ENCODE measurements at regions not wholly inside any gene's neighbourhood (a gene's known extent, or its start where the extent isn't known, plus 50 kb on each side); places are given as distances from the start of the nearest gene placed in this dataset.
"Not testable (repeated sequence)": the region's sequence is repeated elsewhere in the genome, so short reads cannot be mapped to it uniquely, and the experiment has no call there.

DNA sequence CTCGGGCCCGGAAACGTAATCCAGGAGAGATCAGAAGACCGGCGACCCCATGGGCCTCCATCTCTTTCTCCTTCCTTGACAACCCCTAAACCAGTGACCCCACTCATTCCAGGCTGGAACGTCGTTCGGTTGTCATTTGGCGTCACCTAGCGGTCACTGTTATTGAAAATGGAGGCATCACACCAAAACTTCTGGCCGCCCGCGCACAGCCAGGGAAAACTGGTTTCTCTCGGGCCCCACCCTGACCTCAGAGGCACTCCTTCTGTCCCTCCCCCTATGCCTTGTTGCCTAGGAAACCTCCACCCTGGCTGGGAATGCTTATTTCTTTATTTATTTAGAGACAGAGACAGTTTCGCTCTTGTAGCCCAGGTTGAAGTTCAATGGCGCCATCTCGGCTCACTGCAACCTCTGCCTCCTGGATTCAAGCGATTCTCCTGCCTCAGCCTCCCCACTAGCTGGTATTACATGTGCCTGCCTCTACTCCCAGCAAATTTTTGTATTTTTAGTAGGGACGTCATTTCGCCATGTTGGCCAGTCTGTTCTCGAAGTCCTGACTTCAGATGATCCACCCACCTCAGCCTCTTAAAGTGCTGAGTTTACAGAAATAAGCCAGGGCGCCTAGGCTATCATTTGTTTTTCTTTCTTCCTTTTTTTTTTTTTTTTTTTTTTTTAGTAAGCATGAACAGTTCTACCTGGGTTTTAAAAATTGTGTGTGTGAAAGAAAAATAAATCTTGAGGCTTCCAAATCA lies 2144.1 kb upstream of the TPTE start:
- DNase-seq; H3K4me3 Mint-ChIP-seq; H3K27me3 Mint-ChIP-seq; POLR2A ChIA-PET; H3K36me3 Mint-ChIP-seq (ENCODE audit: low read depth); H3K27ac Mint-ChIP-seq; intact Hi-C loops (cut with DNase I, micrococcal nuclease); CTCF ChIA-PET; H3K4me1 Mint-ChIP-seq; H3K9me3 Mint-ChIP-seq (ENCODE audit: low read depth): not testable (repeated sequence)
- ATAC-seq: peak; percentile 75

GRCh38 chr21:8380419-8381079 lies 2140.8 kb upstream of the TPTE start:
- H3K27me3 Mint-ChIP-seq; H3K36me3 Mint-ChIP-seq (ENCODE audit: low read depth); H3K4me3 Mint-ChIP-seq; H3K27ac Mint-ChIP-seq; intact Hi-C loops (cut with DNase I, micrococcal nuclease); CTCF ChIA-PET; H3K4me1 Mint-ChIP-seq; H3K9me3 Mint-ChIP-seq (ENCODE audit: low read depth); POLR2A ChIA-PET; DNase-seq: not testable (repeated sequence)
- ATAC-seq: peak; percentile 41

DNA sequence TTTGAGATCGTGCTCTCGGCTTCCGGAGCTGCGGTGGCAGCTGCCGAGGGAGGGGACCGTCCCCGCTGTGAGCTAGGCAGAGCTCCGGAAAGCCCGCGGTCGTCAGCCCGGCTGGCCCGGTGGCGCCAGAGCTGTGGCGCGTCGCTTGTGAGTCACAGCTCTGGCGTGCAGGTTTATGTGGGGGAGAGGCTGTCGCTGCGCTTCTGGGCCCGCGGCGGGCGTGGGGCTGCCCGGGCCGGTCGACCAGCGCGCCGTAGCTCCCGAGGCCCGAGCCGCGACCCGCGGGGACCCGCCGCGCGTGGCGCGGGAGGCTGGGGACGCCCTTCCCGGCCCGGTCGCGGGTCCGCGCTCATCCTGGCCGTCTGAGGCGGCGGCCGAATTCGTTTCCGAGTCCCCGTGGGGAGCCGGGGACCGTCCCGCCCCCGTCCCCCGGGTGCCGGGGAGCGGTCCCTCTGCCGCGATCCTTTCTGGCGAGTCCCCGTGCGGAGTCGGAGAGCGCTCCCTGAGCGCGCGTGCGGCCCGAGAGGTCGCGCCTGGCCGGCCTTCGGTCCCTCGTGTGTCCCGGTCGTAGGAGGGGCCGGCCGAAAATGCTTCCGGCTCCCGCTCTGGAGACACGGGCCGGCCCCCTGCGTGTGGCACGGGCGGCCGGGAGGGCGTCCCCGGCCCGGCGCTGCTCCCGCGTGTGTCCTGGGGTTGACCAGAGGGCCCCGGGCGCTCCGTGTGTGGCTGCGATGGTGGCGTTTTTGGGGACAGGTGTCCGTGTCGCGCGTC lies 2133.0 kb upstream of the TPTE start:
- ATAC-seq; H3K4me3 Mint-ChIP-seq; intact Hi-C loops (cut with DNase I, micrococcal nuclease); H3K9me3 Mint-ChIP-seq (ENCODE audit: low read depth); H3K36me3 Mint-ChIP-seq (ENCODE audit: low read depth); H3K27me3 Mint-ChIP-seq; DNase-seq; POLR2A ChIA-PET; H3K4me1 Mint-ChIP-seq; CTCF ChIA-PET; H3K27ac Mint-ChIP-seq: not testable (repeated sequence)

- intact Hi-C loops (cut with DNase I, micrococcal nuclease); DNase-seq; POLR2A ChIA-PET; CTCF ChIA-PET; H3K4me3 Mint-ChIP-seq; H3K27ac Mint-ChIP-seq; H3K9me3 Mint-ChIP-seq (ENCODE audit: low read depth); H3K4me1 Mint-ChIP-seq; H3K27me3 Mint-ChIP-seq; H3K36me3 Mint-ChIP-seq (ENCODE audit: low read depth); ATAC-seq: not testable (repeated sequence)
Measured at GRCh38 chr21:8388940-8389238, 2132.5 kb upstream of the TPTE start.

DNA sequence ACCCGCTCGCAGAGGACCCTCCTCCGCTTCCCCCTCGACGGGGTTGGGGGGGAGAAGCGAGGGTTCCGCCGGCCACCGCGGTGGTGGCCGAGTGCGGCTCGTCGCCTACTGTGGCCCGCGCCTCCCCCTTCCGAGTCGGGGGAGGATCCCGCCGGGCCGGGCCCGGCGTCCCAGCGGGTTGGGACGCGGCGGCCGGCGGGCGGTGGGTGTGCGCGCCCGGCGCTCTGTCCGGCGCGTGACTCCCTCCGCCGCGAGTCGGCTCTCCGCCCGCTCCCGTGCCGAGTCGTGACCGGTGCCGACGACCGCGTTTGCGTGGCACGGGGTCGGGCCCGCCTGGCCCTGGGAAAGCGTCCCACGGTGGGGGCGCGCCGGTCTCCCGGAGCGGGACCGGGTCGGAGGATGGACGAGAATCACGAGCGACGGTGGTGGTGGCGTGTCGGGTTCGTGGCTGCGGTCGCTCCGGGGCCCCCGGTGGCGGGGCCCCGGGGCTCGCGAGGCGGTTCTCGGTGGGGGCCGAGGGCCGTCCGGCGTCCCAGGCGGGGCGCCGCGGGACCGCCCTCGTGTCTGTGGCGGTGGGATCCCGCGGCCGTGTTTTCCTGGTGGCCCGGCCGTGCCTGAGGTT lies 2130.7 kb upstream of the TPTE start:
- H3K4me3 Mint-ChIP-seq; H3K9me3 Mint-ChIP-seq (ENCODE audit: low read depth); POLR2A ChIA-PET; H3K4me1 Mint-ChIP-seq; DNase-seq; H3K36me3 Mint-ChIP-seq (ENCODE audit: low read depth); H3K27me3 Mint-ChIP-seq; CTCF ChIA-PET; H3K27ac Mint-ChIP-seq; ATAC-seq; intact Hi-C loops (cut with DNase I, micrococcal nuclease): not testable (repeated sequence)

DNA sequence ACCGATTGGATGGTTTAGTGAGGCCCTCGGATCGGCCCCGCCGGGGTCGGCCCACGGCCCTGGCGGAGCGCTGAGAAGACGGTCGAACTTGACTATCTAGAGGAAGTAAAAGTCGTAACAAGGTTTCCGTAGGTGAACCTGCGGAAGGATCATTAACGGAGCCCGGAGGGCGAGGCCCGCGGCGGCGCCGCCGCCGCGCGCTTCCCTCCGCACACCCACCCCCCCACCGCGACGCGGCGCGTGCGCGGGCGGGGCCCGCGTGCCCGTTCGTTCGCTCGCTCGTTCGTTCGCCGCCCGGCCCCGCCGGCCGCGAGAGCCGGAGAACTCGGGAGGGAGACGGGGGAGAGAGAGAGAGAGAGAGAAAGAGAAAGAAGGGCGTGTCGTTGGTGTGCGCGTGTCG lies 2127.0 kb upstream of the TPTE start:
- H3K9me3 Mint-ChIP-seq (ENCODE audit: low read depth); H3K36me3 Mint-ChIP-seq (ENCODE audit: low read depth); H3K27me3 Mint-ChIP-seq; intact Hi-C loops (cut with DNase I, micrococcal nuclease); H3K27ac Mint-ChIP-seq; DNase-seq; H3K4me1 Mint-ChIP-seq; POLR2A ChIA-PET; H3K4me3 Mint-ChIP-seq; CTCF ChIA-PET; ATAC-seq: not testable (repeated sequence)

DNA sequence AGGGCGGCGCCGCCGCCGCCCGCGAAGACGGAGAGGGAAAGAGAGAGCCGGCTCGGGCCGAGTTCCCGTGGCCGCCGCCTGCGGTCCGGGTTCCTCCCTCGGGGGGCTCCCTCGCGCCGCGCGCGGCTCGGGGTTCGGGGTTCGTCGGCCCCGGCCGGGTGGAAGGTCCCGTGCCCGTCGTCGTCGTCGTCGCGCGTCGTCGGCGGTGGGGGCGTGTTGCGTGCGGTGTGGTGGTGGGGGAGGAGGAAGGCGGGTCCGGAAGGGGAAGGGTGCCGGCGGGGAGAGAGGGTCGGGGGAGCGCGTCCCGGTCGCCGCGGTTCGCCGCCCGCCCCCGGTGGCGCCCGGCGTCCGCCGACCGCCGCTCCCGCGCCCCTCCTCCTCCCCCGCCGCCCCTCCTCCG lies 2125.4 kb upstream of the TPTE start:
- ATAC-seq; H3K4me3 Mint-ChIP-seq; H3K9me3 Mint-ChIP-seq (ENCODE audit: low read depth); POLR2A ChIA-PET; DNase-seq; H3K4me1 Mint-ChIP-seq; H3K27me3 Mint-ChIP-seq; H3K27ac Mint-ChIP-seq; CTCF ChIA-PET; H3K36me3 Mint-ChIP-seq (ENCODE audit: low read depth); intact Hi-C loops (cut with DNase I, micrococcal nuclease): not testable (repeated sequence)

- H3K36me3 Mint-ChIP-seq (ENCODE audit: low read depth); H3K27me3 Mint-ChIP-seq; H3K4me3 Mint-ChIP-seq; intact Hi-C loops (cut with DNase I, micrococcal nuclease); POLR2A ChIA-PET; H3K27ac Mint-ChIP-seq; ATAC-seq; CTCF ChIA-PET; H3K9me3 Mint-ChIP-seq (ENCODE audit: low read depth); H3K4me1 Mint-ChIP-seq; DNase-seq: not testable (repeated sequence)
Measured at GRCh38 chr21:8398870-8399437, 2122.4 kb upstream of the TPTE start.

- H3K27me3 Mint-ChIP-seq; H3K9me3 Mint-ChIP-seq (ENCODE audit: low read depth); H3K36me3 Mint-ChIP-seq (ENCODE audit: low read depth); ATAC-seq; CTCF ChIA-PET; H3K4me1 Mint-ChIP-seq; DNase-seq; H3K27ac Mint-ChIP-seq; intact Hi-C loops (cut with DNase I, micrococcal nuclease); H3K4me3 Mint-ChIP-seq; POLR2A ChIA-PET: not testable (repeated sequence)
Measured at GRCh38 chr21:8399866-8400265, 2121.5 kb upstream of the TPTE start.

DNA sequence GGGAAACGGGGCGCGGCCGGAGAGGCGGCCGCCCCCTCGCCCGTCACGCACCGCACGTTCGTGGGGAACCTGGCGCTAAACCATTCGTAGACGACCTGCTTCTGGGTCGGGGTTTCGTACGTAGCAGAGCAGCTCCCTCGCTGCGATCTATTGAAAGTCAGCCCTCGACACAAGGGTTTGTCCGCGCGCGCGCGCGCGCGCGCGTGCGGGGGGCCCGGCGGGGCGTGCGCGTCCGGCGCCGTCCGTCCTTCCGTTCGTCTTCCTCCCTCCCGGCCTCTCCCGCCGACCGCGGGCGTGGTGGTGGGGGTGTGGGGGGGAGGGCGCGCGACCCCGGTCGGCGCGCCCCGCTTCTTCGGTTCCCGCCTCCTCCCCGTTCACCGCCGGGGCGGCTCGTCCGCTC lies 2119.6 kb upstream of the TPTE start:
- H3K9me3 Mint-ChIP-seq (ENCODE audit: low read depth); POLR2A ChIA-PET; H3K4me1 Mint-ChIP-seq; DNase-seq; H3K27ac Mint-ChIP-seq; intact Hi-C loops (cut with DNase I, micrococcal nuclease); H3K4me3 Mint-ChIP-seq; H3K27me3 Mint-ChIP-seq; H3K36me3 Mint-ChIP-seq (ENCODE audit: low read depth); CTCF ChIA-PET: not testable (repeated sequence)
- ATAC-seq: peak; percentile 42

- H3K27me3 Mint-ChIP-seq; H3K27ac Mint-ChIP-seq; ATAC-seq; H3K4me3 Mint-ChIP-seq; H3K36me3 Mint-ChIP-seq (ENCODE audit: low read depth); CTCF ChIA-PET; H3K9me3 Mint-ChIP-seq (ENCODE audit: low read depth); intact Hi-C loops (cut with DNase I, micrococcal nuclease); DNase-seq; H3K4me1 Mint-ChIP-seq; POLR2A ChIA-PET: not testable (repeated sequence)
Measured at GRCh38 chr21:8406331-8406730, 2115.1 kb upstream of the TPTE start.

Measured in activated CD4-positive, alpha-beta T cell treated with anti-CD3 and anti-CD28 coated beads for 36 hours (primary cell).